ENCODE measurements at regions not wholly inside any gene's neighbourhood (a gene's known extent, or its start where the extent isn't known, plus 50 kb on each side); places are given as distances from the start of the nearest gene placed in this dataset.

DNA sequence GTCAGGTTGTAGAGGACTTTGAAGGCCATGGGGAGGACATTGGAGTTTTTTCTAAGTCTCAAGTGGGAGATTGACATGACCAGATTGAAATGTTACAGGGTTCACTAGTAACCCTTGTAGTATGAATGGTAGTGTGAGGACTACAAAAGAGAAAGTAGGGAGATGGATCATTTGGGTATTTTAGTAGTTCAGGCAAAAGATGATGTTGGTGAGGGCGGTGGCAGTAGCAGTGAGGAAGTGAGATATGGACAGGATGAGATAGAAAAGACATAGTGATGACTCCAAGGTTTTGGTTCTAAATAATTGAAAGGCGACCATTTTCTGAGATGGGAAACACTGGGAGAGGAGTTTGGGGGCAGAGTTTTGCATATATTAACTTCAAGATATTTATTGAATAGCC is 94.2 kb upstream of the CNTN1 start:
- Histone ChIP-seq H3K27ac (no peak overlapping the region), H3K79me2 (ENCODE audit: low read depth) (no peaks in the 10 kb centered on the region), H3K36me3 (ENCODE audit: low read depth) (no peaks in the 10 kb centered on the region), H3K4me2 (no peak overlapping the region), H3K9me3 (ENCODE audit: insufficient read depth, low read depth) (no peaks in the 10 kb centered on the region), H3K27me3 (ENCODE audit: insufficient read depth, low read depth) (no peaks in the 10 kb centered on the region), H3K4me3 (no peak overlapping the region), H2AFZ (no peak overlapping the region), H3K9me2 (ENCODE audit: insufficient read depth) (no peaks in the 10 kb centered on the region), H3K4me1 (replicated peaks; ENCODE audit: insufficient read depth) (no peaks in the 10 kb centered on the region), H4K20me1 (ENCODE audit: insufficient read depth) (no peaks in the 10 kb centered on the region), H3F3A (ENCODE audit: insufficient read depth, low read depth) (no peaks in the 10 kb centered on the region)
- CTCF ChIA-PET = no interaction called here
- POLR2A ChIA-PET (ENCODE audit: unreplicated experiment) = no interaction called here
- BruUV-seq (replicated peaks) = no TSS peak
- no peak for TF ChIP-seq EZH2 (IDR thresholded peaks at IDR 0.05; ENCODE audit: low read depth)
- TF ChIP-seq, protein P1, sequence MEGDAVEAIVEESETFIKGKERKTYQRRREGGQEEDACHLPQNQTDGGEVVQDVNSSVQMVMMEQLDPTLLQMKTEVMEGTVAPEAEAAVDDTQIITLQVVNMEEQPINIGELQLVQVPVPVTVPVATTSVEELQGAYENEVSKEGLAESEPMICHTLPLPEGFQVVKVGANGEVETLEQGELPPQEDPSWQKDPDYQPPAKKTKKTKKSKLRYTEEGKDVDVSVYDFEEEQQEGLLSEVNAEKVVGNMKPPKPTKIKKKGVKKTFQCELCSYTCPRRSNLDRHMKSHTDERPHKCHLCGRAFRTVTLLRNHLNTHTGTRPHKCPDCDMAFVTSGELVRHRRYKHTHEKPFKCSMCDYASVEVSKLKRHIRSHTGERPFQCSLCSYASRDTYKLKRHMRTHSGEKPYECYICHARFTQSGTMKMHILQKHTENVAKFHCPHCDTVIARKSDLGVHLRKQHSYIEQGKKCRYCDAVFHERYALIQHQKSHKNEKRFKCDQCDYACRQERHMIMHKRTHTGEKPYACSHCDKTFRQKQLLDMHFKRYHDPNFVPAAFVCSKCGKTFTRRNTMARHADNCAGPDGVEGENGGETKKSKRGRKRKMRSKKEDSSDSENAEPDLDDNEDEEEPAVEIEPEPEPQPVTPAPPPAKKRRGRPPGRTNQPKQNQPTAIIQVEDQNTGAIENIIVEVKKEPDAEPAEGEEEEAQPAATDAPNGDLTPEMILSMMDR (conservative IDR thresholded peaks at IDR 0.05) = no peak
- DNase-seq = no peak
- intact Hi-C loops (cut with micrococcal nuclease; ENCODE audit: unreplicated experiment) = no loop called here

DNA sequence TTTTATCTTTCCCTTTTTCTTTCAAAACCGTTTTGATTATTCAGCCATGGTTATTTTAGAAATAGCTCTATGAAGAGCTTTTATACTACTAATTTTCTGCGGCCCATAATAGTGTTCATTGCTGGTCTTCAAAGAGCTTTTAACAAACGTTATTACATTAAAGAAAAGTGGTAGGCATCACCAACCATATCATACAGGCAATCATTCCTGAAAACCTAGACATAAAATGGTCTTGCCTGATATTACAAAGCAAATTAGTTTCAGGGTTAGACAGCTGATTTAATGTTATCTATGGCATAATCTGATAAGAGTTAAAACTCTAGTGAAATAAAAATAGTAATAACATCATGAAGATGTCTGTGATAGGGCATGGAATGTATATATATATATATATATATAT is 89.7 kb upstream of the CNTN1 start:
- intact Hi-C loops (cut with micrococcal nuclease; ENCODE audit: unreplicated experiment) = no loop called here
- Histone ChIP-seq H3K9me3 (ENCODE audit: insufficient read depth, low read depth) (no peaks in the 10 kb centered on the region), H3K27me3 (ENCODE audit: insufficient read depth, low read depth) (no peaks in the 10 kb centered on the region), H3F3A (ENCODE audit: insufficient read depth, low read depth) (no peaks in the 10 kb centered on the region), H4K20me1 (ENCODE audit: insufficient read depth) (no peaks in the 10 kb centered on the region), H2AFZ (no peak overlapping the region), H3K4me1 (replicated peaks; ENCODE audit: insufficient read depth) (no peaks in the 10 kb centered on the region), H3K27ac (no peak overlapping the region), H3K9me2 (ENCODE audit: insufficient read depth) (no peaks in the 10 kb centered on the region), H3K36me3 (ENCODE audit: low read depth) (no peaks in the 10 kb centered on the region), H3K4me3 (no peak overlapping the region), H3K4me2 (no peak overlapping the region), H3K79me2 (ENCODE audit: low read depth) (no peaks in the 10 kb centered on the region)
- BruUV-seq (replicated peaks) = no TSS peak
- no peak for TF ChIP-seq EZH2 (IDR thresholded peaks at IDR 0.05; ENCODE audit: low read depth)
- TF ChIP-seq, protein P1 (conservative IDR thresholded peaks at IDR 0.05) = no peak
- ChIA-PET CTCF (no interaction called here), POLR2A (ENCODE audit: unreplicated experiment) (no interaction called here)
- no peak for DNase-seq

DNA sequence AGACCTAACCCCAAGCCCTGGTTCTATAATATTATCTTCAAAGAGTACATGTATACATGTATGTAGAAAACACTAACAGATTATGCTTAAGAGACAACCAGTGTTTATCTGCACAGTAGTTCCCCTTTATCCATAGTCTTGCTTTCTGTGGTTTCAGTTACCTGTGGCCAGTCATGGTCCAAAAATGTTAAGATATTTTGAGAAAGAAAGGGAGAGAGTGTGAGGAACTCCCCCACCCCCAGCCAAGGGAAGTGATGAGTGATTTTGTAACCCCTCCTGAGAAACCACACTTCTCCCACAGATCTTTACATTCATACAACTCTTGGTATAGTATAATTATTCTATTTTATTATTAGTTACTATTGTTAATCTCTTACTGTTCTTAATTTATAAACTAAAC is 77.3 kb upstream of the CNTN1 start:
- Histone ChIP-seq H3K36me3 (ENCODE audit: low read depth) (no peaks in the 10 kb centered on the region), H3K79me2 (ENCODE audit: low read depth) (no peaks in the 10 kb centered on the region), H3K9me3 (ENCODE audit: insufficient read depth, low read depth) (no peaks in the 10 kb centered on the region), H3K4me3 (no peak overlapping the region), H3K4me1 (replicated peaks; ENCODE audit: insufficient read depth) (no peaks in the 10 kb centered on the region), H3K4me2 (no peak overlapping the region), H3K27me3 (ENCODE audit: insufficient read depth, low read depth) (no peaks in the 10 kb centered on the region), H2AFZ (no peak overlapping the region; the same call in 1 of the 2 replicates), H3F3A (ENCODE audit: insufficient read depth, low read depth) (no peaks in the 10 kb centered on the region), H4K20me1 (ENCODE audit: insufficient read depth) (no peaks in the 10 kb centered on the region), H3K27ac (no peak overlapping the region), H3K9me2 (ENCODE audit: insufficient read depth) (no peaks in the 10 kb centered on the region)
- intact Hi-C loops (cut with micrococcal nuclease; ENCODE audit: unreplicated experiment) = no loop called here
- no TSS peak for BruUV-seq (replicated peaks)
- no peak for TF ChIP-seq EZH2 (IDR thresholded peaks at IDR 0.05; ENCODE audit: low read depth)
- no peak for DNase-seq
- CTCF ChIA-PET = no interaction called here
- POLR2A ChIA-PET (ENCODE audit: unreplicated experiment) = no interaction called here

DNA sequence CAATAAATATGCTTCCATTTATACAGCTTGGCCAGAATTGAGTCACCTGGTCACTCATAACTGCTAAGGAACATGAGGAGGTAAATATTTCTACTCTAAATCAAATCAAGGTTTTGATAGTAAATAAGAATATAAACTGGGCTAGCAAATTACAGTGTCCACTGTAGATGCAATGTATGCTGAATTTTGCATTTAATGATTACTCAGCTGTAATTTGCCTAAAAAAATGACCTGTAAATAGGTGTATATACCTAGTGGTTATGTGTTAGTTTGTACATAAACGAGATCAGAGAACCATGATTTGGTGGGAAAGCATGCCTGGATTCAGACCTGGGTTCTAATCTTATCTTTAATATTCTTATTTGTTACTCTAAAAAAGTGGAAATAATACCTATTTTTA is 76.6 kb upstream of the CNTN1 start:
- TF ChIP-seq, protein P1 (conservative IDR thresholded peaks at IDR 0.05) = no peak
- TF ChIP-seq EZH2 (IDR thresholded peaks at IDR 0.05; ENCODE audit: low read depth) = no peak
- intact Hi-C loops (cut with micrococcal nuclease; ENCODE audit: unreplicated experiment) = no loop called here
- H3K9me2 ChIP-seq (ENCODE audit: insufficient read depth) = no peaks in the 10 kb centered on the region
- no peak overlapping the region for H3K4me3 ChIP-seq
- no TSS peak for BruUV-seq (replicated peaks)
- H3K36me3 ChIP-seq (ENCODE audit: low read depth) = no peaks in the 10 kb centered on the region
- no peaks in the 10 kb centered on the region for H3K4me1 ChIP-seq (replicated peaks; ENCODE audit: insufficient read depth)
- H4K20me1 ChIP-seq (ENCODE audit: insufficient read depth) = no peaks in the 10 kb centered on the region
- no peaks in the 10 kb centered on the region for H3K27me3 ChIP-seq (ENCODE audit: insufficient read depth, low read depth)
- DNase-seq = no peak
- H3K4me2 ChIP-seq = no peak overlapping the region
- H3F3A ChIP-seq (ENCODE audit: insufficient read depth, low read depth) = no peaks in the 10 kb centered on the region
- H3K79me2 ChIP-seq (ENCODE audit: low read depth) = no peaks in the 10 kb centered on the region
- ChIA-PET POLR2A (ENCODE audit: unreplicated experiment) (no interaction called here), CTCF (no interaction called here)
- no peak overlapping the region for H3K27ac ChIP-seq
- no peak overlapping the region for H2AFZ ChIP-seq
- no peaks in the 10 kb centered on the region for H3K9me3 ChIP-seq (ENCODE audit: insufficient read depth, low read depth)
